ENCODE measurements at regions not wholly inside any gene's neighbourhood (a gene's known extent, or its start where the extent isn't known, plus 50 kb on each side); places are given as distances from the start of the nearest gene placed in this dataset.

DNA sequence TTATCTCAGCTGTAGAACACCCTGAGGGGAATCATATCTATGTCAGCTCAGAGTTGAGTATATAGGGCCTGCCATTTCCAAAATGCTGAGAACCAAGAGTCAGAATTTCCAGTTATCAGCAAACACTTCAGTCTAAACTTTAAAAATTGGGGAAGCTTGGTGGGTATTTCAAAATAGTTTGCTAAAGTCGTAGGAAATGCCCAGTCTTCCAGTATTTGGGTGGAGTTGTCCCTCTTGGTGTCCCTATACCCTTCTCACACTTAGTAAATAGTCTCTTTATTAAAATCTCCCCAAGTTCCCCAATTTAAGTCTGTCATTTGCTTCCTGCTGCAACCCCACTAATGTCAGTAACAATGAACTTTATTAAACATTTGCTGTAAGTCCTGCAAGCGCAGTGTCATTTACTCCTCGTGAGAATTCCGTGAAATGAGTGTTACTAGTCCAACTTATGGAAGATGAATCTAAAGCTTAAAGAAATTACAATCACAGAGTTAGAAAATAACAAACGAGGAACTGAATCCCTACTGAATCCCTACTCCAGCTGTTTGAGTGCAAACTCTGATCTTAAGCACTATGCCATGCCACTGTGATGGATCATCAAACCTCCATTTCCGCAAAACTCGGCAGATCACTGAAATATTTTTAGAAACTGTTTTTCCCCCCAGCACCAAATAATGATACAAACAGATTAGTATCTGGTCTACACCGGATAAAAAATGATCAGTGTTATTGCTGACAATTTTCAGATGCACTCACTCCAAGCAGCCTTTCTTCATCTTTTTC, 341.7 kb upstream of the PROK2 start:
- no peak for TF ChIP-seq POLR2A (IDR thresholded peaks at IDR 0.05)
- TF ChIP-seq, protein P1, sequence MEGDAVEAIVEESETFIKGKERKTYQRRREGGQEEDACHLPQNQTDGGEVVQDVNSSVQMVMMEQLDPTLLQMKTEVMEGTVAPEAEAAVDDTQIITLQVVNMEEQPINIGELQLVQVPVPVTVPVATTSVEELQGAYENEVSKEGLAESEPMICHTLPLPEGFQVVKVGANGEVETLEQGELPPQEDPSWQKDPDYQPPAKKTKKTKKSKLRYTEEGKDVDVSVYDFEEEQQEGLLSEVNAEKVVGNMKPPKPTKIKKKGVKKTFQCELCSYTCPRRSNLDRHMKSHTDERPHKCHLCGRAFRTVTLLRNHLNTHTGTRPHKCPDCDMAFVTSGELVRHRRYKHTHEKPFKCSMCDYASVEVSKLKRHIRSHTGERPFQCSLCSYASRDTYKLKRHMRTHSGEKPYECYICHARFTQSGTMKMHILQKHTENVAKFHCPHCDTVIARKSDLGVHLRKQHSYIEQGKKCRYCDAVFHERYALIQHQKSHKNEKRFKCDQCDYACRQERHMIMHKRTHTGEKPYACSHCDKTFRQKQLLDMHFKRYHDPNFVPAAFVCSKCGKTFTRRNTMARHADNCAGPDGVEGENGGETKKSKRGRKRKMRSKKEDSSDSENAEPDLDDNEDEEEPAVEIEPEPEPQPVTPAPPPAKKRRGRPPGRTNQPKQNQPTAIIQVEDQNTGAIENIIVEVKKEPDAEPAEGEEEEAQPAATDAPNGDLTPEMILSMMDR (IDR thresholded peaks at IDR 0.05) = no peak
- no peak for TF ChIP-seq POLR2AphosphoS5 (IDR thresholded peaks at IDR 0.05)

All from transverse colon (tissue), 4 donors.